Left ventricle myocardium inferior (tissue), 1 donor: ENCODE measurements at regions not wholly inside any gene's neighbourhood (a gene's known extent, or its start where the extent isn't known, plus 50 kb on each side); places are given as distances from the start of the nearest gene placed in this dataset.

Source experiments
- DNase-seq: peaks from one replicate; pipeline ENCODE4 v3.0.0-alpha.2; 2020
- H3K27ac ChIP-seq: fragments of 200-600 bp; replicated peaks from 2 replicates; pipeline ENCODE4 v1.8.0; 2021
- H3K27me3 ChIP-seq: fragments of 200-600 bp; 2 replicates; pipeline ENCODE4 v1.8.0; 2021; ENCODE audit warnings: low read depth
- H3K36me3 ChIP-seq: fragments of 200-600 bp; 2 replicates; pipeline ENCODE4 v1.8.0; 2021
- H3K4me1 ChIP-seq: fragments of 200-600 bp; 2 replicates; pipeline ENCODE4 v1.8.0; 2021
- H3K4me3 ChIP-seq: fragments of 200-600 bp; 2 replicates; pipeline ENCODE4 v1.8.0; 2021; ENCODE audit warnings: mild to moderate bottlenecking, moderate library complexity
- H3K9me3 ChIP-seq: fragments of 200-600 bp; replicated peaks from 2 replicates; pipeline ENCODE4 v1.8.0; 2021
- CTCF ChIP-seq: fragments of 200-600 bp; IDR thresholded peaks from 2 replicates; pipeline ENCODE4 v1.8.0; 2021; ENCODE audit warnings: antibody characterized with exemption, mild to moderate bottlenecking, borderline replicate concordance
- intact Hi-C: fragments of 100-400 bp; cut with micrococcal nuclease; formaldehyde crosslinking; loops from one replicate; pipeline ENCODE4 v1.11.0; 2022
- donor health status: DM: no; HTN: yes; CAD: no; lungs with severe emphysema.

- TF ChIP-seq CTCF = no peak
- H3K36me3 ChIP-seq = no peaks in the 10 kb centered on the region
- intact Hi-C loops = no loop called here
- H3K27me3 ChIP-seq = peaks cover 15% of the 10 kb centered on the region
- peaks cover 9% of the 10 kb centered on the region for H3K9me3 ChIP-seq
- no peak for DNase-seq
- peaks cover 17% of the 10 kb centered on the region for H3K4me1 ChIP-seq
- H3K27ac ChIP-seq = no peak overlapping the region
- H3K4me3 ChIP-seq = no peak overlapping the region
These were observed 92.9 kb downstream of the SLC17A6 start for GRCh38 chr11:22431106-22431505.

- TF ChIP-seq CTCF = no peak
- Histone ChIP-seq H3K4me3 (no peak overlapping the region), H3K27me3 (peaks cover 15% of the 10 kb centered on the region), H3K36me3 (no peaks in the 10 kb centered on the region), H3K9me3 (peaks cover 9% of the 10 kb centered on the region), H3K4me1 (peaks cover 17% of the 10 kb centered on the region), H3K27ac (no peak overlapping the region)
- DNase-seq = no peak
- intact Hi-C loops = no loop called here
These were observed 92.5 kb downstream of the SLC17A6 start for GRCh38 chr11:22430639-22431038.

GRCh38 chr11:22430141-22430541 is 92.0 kb downstream of the SLC17A6 start:
- no peak for TF ChIP-seq CTCF
- H3K4me3 ChIP-seq = no peak overlapping the region
- no peaks in the 10 kb centered on the region for H3K36me3 ChIP-seq
- no peak overlapping the region for H3K27ac ChIP-seq
- no peak for DNase-seq
- intact Hi-C loops = no loop called here
- peaks cover 9% of the 10 kb centered on the region for H3K9me3 ChIP-seq
- peaks cover 15% of the 10 kb centered on the region for H3K27me3 ChIP-seq
- H3K4me1 ChIP-seq = peaks cover 17% of the 10 kb centered on the region
